IMR-90 (cell line): ENCODE measurements at regions not wholly inside any gene's neighbourhood (a gene's known extent, or its start where the extent isn't known, plus 50 kb on each side); places are given as distances from the start of the nearest gene placed in this dataset.

Source experiments
- ATAC-seq: fragments of 200-7000 bp; cut with Tn5 transposase; 2 replicates; pipeline ENCODE4 v1.9.1; 2020; ENCODE audit warnings: low read depth, mild to moderate bottlenecking, moderate library complexity
- BruUV-seq: library from RNA; stranded (reverse); fragments of 400-500 nt; replicated peaks from 2 replicates; lab custom pipeline; 2021; lab: Mats Ljungman, UMichigan
- CTCF ChIA-PET: fragments of 300-600 bp; formaldehyde crosslinking; extraction: SDS; loops from one replicate; lab custom pipeline; 2021; ENCODE audit warnings: antibody characterized with exemption; lab: Yijun Ruan, JAX
- POLR2A ChIA-PET: fragments of 300-600 bp; sonication (Branson Sonifier 250); formaldehyde crosslinking; loops from one replicate; lab custom pipeline; 2022; ENCODE audit warnings: antibody characterized with exemption; ENCODE audit not compliant: unreplicated experiment; lab: Charles Lee
- DNase-seq: peaks from one replicate; pipeline ENCODE4 v3.0.0; 2013
- H2AFZ ChIP-seq: replicated peaks from 2 replicates; pipeline ENCODE3; 2013; ENCODE audit warnings: low read length, mild to moderate bottlenecking; ENCODE audit not compliant: poor library complexity
- H2AK5ac ChIP-seq: 2 replicates; pipeline ENCODE4 v1.6.1; 2013; ENCODE audit warnings: low read depth, low read length, inconsistent platforms
- H2AK9ac ChIP-seq: replicated peaks from 2 replicates; pipeline ENCODE3; 2013; ENCODE audit warnings: mild to moderate bottlenecking, low read depth, low read length, moderate library complexity; ENCODE audit not compliant: poor library complexity
- H2BK120ac ChIP-seq: 2 replicates; pipeline ENCODE4 v1.6.1; 2013; ENCODE audit warnings: low read depth, low read length, inconsistent platforms
- H2BK15ac ChIP-seq: 3 replicates; pipeline ENCODE4 v1.6.1; 2013; ENCODE audit warnings: low read depth, low read length, inconsistent platforms
- H2BK20ac ChIP-seq: 2 replicates; pipeline ENCODE4 v1.6.1; 2013; ENCODE audit warnings: low read depth, mild to moderate bottlenecking, inconsistent platforms, low read length, moderate library complexity
- H2BK5ac ChIP-seq: 2 replicates; pipeline ENCODE4 v1.6.1; 2013; ENCODE audit warnings: mild to moderate bottlenecking, low read depth, low read length, inconsistent platforms; ENCODE audit not compliant: poor library complexity, severe bottlenecking
- H3K14ac ChIP-seq: replicated peaks from 2 replicates; pipeline ENCODE4 v1.6.1; 2013; ENCODE audit warnings: low read depth, low read length, inconsistent platforms
- H3K18ac ChIP-seq: 2 replicates; pipeline ENCODE4 v1.6.1; 2013; ENCODE audit warnings: low read depth, low read length, control low read depth
- H3K23ac ChIP-seq: 2 replicates; pipeline ENCODE4 v1.6.1; 2013; ENCODE audit warnings: low read depth, low read length, inconsistent platforms
- H3K27ac ChIP-seq: 2 replicates; pipeline ENCODE4 v1.5.1; 2013; ENCODE audit warnings: mild to moderate bottlenecking, control low read depth, low read length; ENCODE audit not compliant: insufficient read depth
- H3K27me3 ChIP-seq: 2 replicates; pipeline ENCODE4 v1.6.1; 2013; ENCODE audit warnings: low read length; ENCODE audit not compliant: control insufficient read depth, insufficient read depth
- H3K36me3 ChIP-seq: 2 replicates; pipeline ENCODE4 v1.6.1; 2013; ENCODE audit warnings: low read length, mixed read lengths; ENCODE audit not compliant: control insufficient read depth, insufficient read depth
- H3K4ac ChIP-seq: 2 replicates; pipeline ENCODE4 v1.6.1; 2013; ENCODE audit warnings: low read depth, low read length, inconsistent platforms
- H3K4me1 ChIP-seq: 2 replicates; pipeline ENCODE4 v1.6.1; 2013; ENCODE audit warnings: low read length, mixed read lengths; ENCODE audit not compliant: control insufficient read depth, insufficient read depth
- H3K4me2 ChIP-seq: 2 replicates; pipeline ENCODE4 v1.6.1; 2013; ENCODE audit warnings: low read depth, mild to moderate bottlenecking, control low read depth, low read length, moderate library complexity
- H3K4me3 ChIP-seq: 2 replicates; pipeline ENCODE4 v1.5.1; 2013; ENCODE audit warnings: low read depth, mild to moderate bottlenecking, control low read depth, low read length, moderate library complexity; ENCODE audit not compliant: insufficient read depth
- H3K56ac ChIP-seq: 2 replicates; pipeline ENCODE4 v1.6.1; 2013; ENCODE audit warnings: low read length, inconsistent platforms; ENCODE audit not compliant: insufficient read depth; ENCODE audit errors: extremely low read depth
- H3K79me1 ChIP-seq, 2 experiments: 2 replicates each; pipeline ENCODE4 v1.6.1; 2013; ENCODE audit warnings: low read length in 2 of 2, inconsistent platforms in 1 of 2, low read depth in 1 of 2
- H3K9ac ChIP-seq: 2 replicates; pipeline ENCODE4 v1.6.1; 2013; ENCODE audit warnings: low read depth, low read length, control low read depth
- H3K9me1 ChIP-seq: 2 replicates; pipeline ENCODE4 v1.6.1; 2013; ENCODE audit warnings: low read length, inconsistent platforms; ENCODE audit not compliant: insufficient read depth
- H3K9me3 ChIP-seq: 2 replicates; pipeline ENCODE4 v1.6.1; 2013; ENCODE audit warnings: low read length; ENCODE audit not compliant: control insufficient read depth, insufficient read depth
- H4K20me1 ChIP-seq: 2 replicates; pipeline ENCODE4 v1.6.1; 2013; ENCODE audit warnings: low read length, inconsistent platforms; ENCODE audit not compliant: insufficient read depth
- H4K5ac ChIP-seq: 2 replicates; pipeline ENCODE4 v1.6.1; 2013; ENCODE audit warnings: mild to moderate bottlenecking, low read depth, low read length, control low read depth
- H4K8ac ChIP-seq, 2 experiments: 2 replicates each; pipeline ENCODE4 v1.6.1; 2013; ENCODE audit warnings: low read depth in 2 of 2, low read length in 2 of 2, control low read depth in 1 of 2, inconsistent platforms in 1 of 2
- H4K91ac ChIP-seq: 2 replicates; pipeline ENCODE4 v1.6.1; 2013; ENCODE audit warnings: low read depth, low read length, inconsistent platforms; ENCODE audit not compliant: insufficient read depth
- BHLHE40 ChIP-seq: fragments of 150-350 bp; IDR thresholded peaks from 2 replicates; pipeline ENCODE4 v1.6.1; 2016; ENCODE audit warnings: mild to moderate bottlenecking, low read depth, low read length
- CEBPB ChIP-seq: IDR thresholded peaks from 2 replicates; pipeline ENCODE4 v1.6.1; 2012; ENCODE audit warnings: low read depth, low read length, improper control_type of control experiment
- CHD1 ChIP-seq: IDR thresholded peaks from 2 replicates; pipeline ENCODE4 v1.6.1; 2012; ENCODE audit warnings: low read depth, low read length, improper control_type of control experiment
- CTCF ChIP-seq: conservative IDR thresholded peaks from 2 replicates; pipeline ENCODE4 v1.5.1; 2012; ENCODE audit warnings: mild to moderate bottlenecking, low read depth, low read length, improper control_type of control experiment
- ELK1 ChIP-seq: fragments of 150-350 bp; IDR thresholded peaks from 2 replicates; pipeline ENCODE4 v1.6.1; 2016; ENCODE audit warnings: low read depth, mild to moderate bottlenecking, low read length, moderate library complexity, borderline replicate concordance
- FOS ChIP-seq: fragments of 150-350 bp; IDR thresholded peaks from 2 replicates; pipeline ENCODE4 v1.6.1; 2016; ENCODE audit warnings: low read depth, low read length
- MAFK ChIP-seq: IDR thresholded peaks from 2 replicates; pipeline ENCODE4 v1.6.1; 2012; ENCODE audit warnings: low read depth, low read length, improper control_type of control experiment
- MAZ ChIP-seq: IDR thresholded peaks from 2 replicates; pipeline ENCODE4 v1.6.1; 2012; ENCODE audit warnings: low read depth, mild to moderate bottlenecking, low read length, improper control_type of control experiment, moderate library complexity, borderline replicate concordance
- MXI1 ChIP-seq: IDR thresholded peaks from 2 replicates; pipeline ENCODE4 v1.6.1; 2012; ENCODE audit warnings: low read depth, mild to moderate bottlenecking, low read length, moderate library complexity, borderline replicate concordance
- NFE2L2 ChIP-seq: fragments of 150-350 bp; IDR thresholded peaks from 2 replicates; pipeline ENCODE4 v1.6.1; 2016; ENCODE audit warnings: low read depth, mild to moderate bottlenecking, low read length
- POLR2A ChIP-seq: IDR thresholded peaks from 2 replicates; pipeline ENCODE4 v1.6.1; 2012; ENCODE audit warnings: mild to moderate bottlenecking, low read depth, low read length
- RAD21 ChIP-seq: IDR thresholded peaks from 2 replicates; pipeline ENCODE4 v1.6.1; 2012; ENCODE audit warnings: low read length, improper control_type of control experiment
- RCOR1 ChIP-seq: IDR thresholded peaks from 2 replicates; pipeline ENCODE4 v1.6.1; 2012; ENCODE audit warnings: mild to moderate bottlenecking, low read length, improper control_type of control experiment; ENCODE audit not compliant: insufficient replicate concordance
- RFX5 ChIP-seq: IDR thresholded peaks from 2 replicates; pipeline ENCODE4 v1.8.0; 2012; ENCODE audit warnings: low read depth, mild to moderate bottlenecking, low read length, moderate library complexity
- SMC3 ChIP-seq: fragments of 150-350 bp; IDR thresholded peaks from 2 replicates; pipeline ENCODE4 v1.6.1; 2016; ENCODE audit warnings: low read depth, mild to moderate bottlenecking, antibody characterized with exemption, low read length, moderate library complexity
- WGBS, 2 experiments: methylation state at CpG; one replicate each; pipeline versions ENCODE4 v1.1.5 to v1.1.7; 2013; ENCODE audit warnings: missing lambda C conversion rate in 2 of 2; ENCODE audit not compliant: insufficient read length in 1 of 2; ENCODE audit errors: extremely low coverage in 2 of 2; 5-methylcytosine and 5-hydroxymethylcytosine counted together
- dilution Hi-C: fragments of 300-500 bp; cut with HindIII; formaldehyde crosslinking; loops from one replicate; pipeline ENCODE4 v1.14.3; 2018; ENCODE audit warnings: low sequenced_read_pairs; ENCODE audit not compliant: unreplicated experiment
- in situ Hi-C: fragments of 300-500 bp; cut with MboI; formaldehyde crosslinking; loops from 3 replicates; pipeline ENCODE4 v1.14.3; 2019; ENCODE audit warnings: low sequenced_read_pairs, inconsistent platforms, mixed read lengths
- intact Hi-C: fragments of 100-400 bp; cut with micrococcal nuclease; formaldehyde crosslinking; loops from 2 replicates; pipeline ENCODE4 v1.10.0; 2022
- TF ChIP-seq, protein P1 (sequence below): fragments of 150-350 bp; IDR thresholded peaks from 2 replicates; pipeline ENCODE4 v1.6.1; 2017; ENCODE audit warnings: mild to moderate bottlenecking, antibody characterized with exemption, low read length, low read depth

GRCh38 chr6:89026151-89026550, 54.4 kb upstream of the PNRC1 start:
- no peak for ATAC-seq
- no peak overlapping the region for H4K5ac ChIP-seq
- no peak overlapping the region for H2BK20ac ChIP-seq
- WGBS, 2 experiments: no CpG with 5 or more reads among the region's 4 CpGs
- no peak overlapping the region for H2AFZ ChIP-seq
- POLR2A ChIA-PET: no interaction called here
- DNase-seq: no peak
- H3K9me1 ChIP-seq: no peaks in the 10 kb centered on the region
- no peaks in the 10 kb centered on the region for H4K20me1 ChIP-seq
- H2BK5ac ChIP-seq: no peak overlapping the region
- H4K8ac ChIP-seq: no peak overlapping the region
- dilution Hi-C loops: no loop called here
- BruUV-seq: no TSS peak
- no peak overlapping the region for H3K4ac ChIP-seq
- H3K23ac ChIP-seq: no peak overlapping the region
- H4K91ac ChIP-seq: no peak overlapping the region
- H2AK5ac ChIP-seq: no peak overlapping the region
- TF ChIP-seq CHD1 (no peak), ELK1 (no peak), NFE2L2 (no peak), RFX5 (no peak), RCOR1 (no peak), BHLHE40 (no peak), CEBPB (no peak), CTCF (no peak), POLR2A (no peak), FOS (no peak), RAD21 (no peak), MXI1 (no peak), SMC3 (no peak), MAZ (no peak), MAFK (no peak)
- TF ChIP-seq, protein P1, sequence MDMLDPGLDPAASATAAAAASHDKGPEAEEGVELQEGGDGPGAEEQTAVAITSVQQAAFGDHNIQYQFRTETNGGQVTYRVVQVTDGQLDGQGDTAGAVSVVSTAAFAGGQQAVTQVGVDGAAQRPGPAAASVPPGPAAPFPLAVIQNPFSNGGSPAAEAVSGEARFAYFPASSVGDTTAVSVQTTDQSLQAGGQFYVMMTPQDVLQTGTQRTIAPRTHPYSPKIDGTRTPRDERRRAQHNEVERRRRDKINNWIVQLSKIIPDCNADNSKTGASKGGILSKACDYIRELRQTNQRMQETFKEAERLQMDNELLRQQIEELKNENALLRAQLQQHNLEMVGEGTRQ: no peak
- no peak overlapping the region for H2BK120ac ChIP-seq
- no peak overlapping the region for H3K4me3 ChIP-seq
- no peak overlapping the region for H3K14ac ChIP-seq
- no peak overlapping the region for H3K4me2 ChIP-seq
- no peak overlapping the region for H3K56ac ChIP-seq
- no peaks in the 10 kb centered on the region for H3K36me3 ChIP-seq
- intact Hi-C loops: no loop called here
- H3K27me3 ChIP-seq: peaks cover 5% of the 10 kb centered on the region
- H2AK9ac ChIP-seq: no peak overlapping the region
- no peaks in the 10 kb centered on the region for H3K79me1 ChIP-seq
- H3K9ac ChIP-seq: no peak overlapping the region
- H3K9me3 ChIP-seq: no peaks in the 10 kb centered on the region
- no peak overlapping the region for H3K27ac ChIP-seq
- CTCF ChIA-PET: no interaction called here
- in situ Hi-C loops: no loop called here
- H2BK15ac ChIP-seq: no peak overlapping the region
- no peak overlapping the region for H3K18ac ChIP-seq
- H3K4me1 ChIP-seq: no peaks in the 10 kb centered on the region
